ENCODE measurements at regions not wholly inside any gene's neighbourhood (a gene's known extent, or its start where the extent isn't known, plus 50 kb on each side); places are given as distances from the start of the nearest gene placed in this dataset.

GRCh38 chr12:47007048-47007447 lies 72.4 kb upstream of the PCED1B start:
- no peak for DNase-seq (ENCODE audit: low spot score)
- in situ Hi-C loops (cut with MboI; ENCODE audit: low pct_unique_long_range_greater_than_20kb, low sequenced_read_pairs, unreplicated experiment) = loop anchor here (25.0 kb wide), 1 partner anchor 870 kb away; no protein-coding TSS in a partner anchor
- no peak for TF ChIP-seq CTCF (IDR thresholded peaks at IDR 0.05; ENCODE audit: extremely low read depth, insufficient read depth, missing control alignments)

- in situ Hi-C loops (cut with MboI; ENCODE audit: low pct_unique_long_range_greater_than_20kb, low sequenced_read_pairs, unreplicated experiment) = loop anchor here (25.0 kb wide), 1 partner anchor 875 kb away; no protein-coding TSS in a partner anchor
- TF ChIP-seq CTCF (IDR thresholded peaks at IDR 0.05; ENCODE audit: extremely low read depth, insufficient read depth, missing control alignments) = no peak
- DNase-seq (ENCODE audit: low spot score) = no peak
Measured at GRCh38 chr12:47012552-47012951, 66.9 kb upstream of the PCED1B start.

GRCh38 chr12:47014474-47014873 lies 64.9 kb upstream of the PCED1B start:
- in situ Hi-C loops (cut with MboI; ENCODE audit: low pct_unique_long_range_greater_than_20kb, low sequenced_read_pairs, unreplicated experiment) = loop anchor here (25.0 kb wide), 1 partner anchor 877 kb away; no protein-coding TSS in a partner anchor
- TF ChIP-seq CTCF (IDR thresholded peaks at IDR 0.05; ENCODE audit: extremely low read depth, insufficient read depth, missing control alignments) = no peak
- no peak for DNase-seq (ENCODE audit: low spot score)

GRCh38 chr12:47015381-47015780 lies 64.0 kb upstream of the PCED1B start:
- in situ Hi-C loops (cut with MboI; ENCODE audit: low pct_unique_long_range_greater_than_20kb, low sequenced_read_pairs, unreplicated experiment) = loop anchor here (25.0 kb wide), 1 partner anchor 878 kb away; no protein-coding TSS in a partner anchor
- DNase-seq (ENCODE audit: low spot score) = no peak
- no peak for TF ChIP-seq CTCF (IDR thresholded peaks at IDR 0.05; ENCODE audit: extremely low read depth, insufficient read depth, missing control alignments)

GRCh38 chr12:47017041-47017713 lies 62.2 kb upstream of the PCED1B start:
- TF ChIP-seq CTCF (IDR thresholded peaks at IDR 0.05; ENCODE audit: extremely low read depth, insufficient read depth, missing control alignments) = no peak
- DNase-seq (ENCODE audit: low spot score) = no peak
- in situ Hi-C loops (cut with MboI; ENCODE audit: low pct_unique_long_range_greater_than_20kb, low sequenced_read_pairs, unreplicated experiment) = loop anchor here (25.0 kb wide), 1 partner anchor 880 kb away; no protein-coding TSS in a partner anchor

GRCh38 chr12:47017901-47018475 lies 61.4 kb upstream of the PCED1B start:
- TF ChIP-seq CTCF (IDR thresholded peaks at IDR 0.05; ENCODE audit: extremely low read depth, insufficient read depth, missing control alignments) = no peak
- DNase-seq (ENCODE audit: low spot score) = no peak
- in situ Hi-C loops (cut with MboI; ENCODE audit: low pct_unique_long_range_greater_than_20kb, low sequenced_read_pairs, unreplicated experiment) = loop anchor here (25.0 kb wide), 1 partner anchor 881 kb away; no protein-coding TSS in a partner anchor
